GM21717 (cell line): ENCODE measurements at regions not wholly inside any gene's neighbourhood (a gene's known extent, or its start where the extent isn't known, plus 50 kb on each side); places are given as distances from the start of the nearest gene placed in this dataset.
"Not testable (repeated sequence)": the region's sequence is repeated elsewhere in the genome, so short reads cannot be mapped to it uniquely, and the experiment has no call there.

Experiments used
- ATAC-seq: cut with Tn5 transposase; IDR thresholded peaks from one replicate; pipeline ENCODE4 v1.9.1; 2021; ENCODE audit warnings: mild to moderate bottlenecking, moderate library complexity; ENCODE audit not compliant: unreplicated experiment

DNA sequence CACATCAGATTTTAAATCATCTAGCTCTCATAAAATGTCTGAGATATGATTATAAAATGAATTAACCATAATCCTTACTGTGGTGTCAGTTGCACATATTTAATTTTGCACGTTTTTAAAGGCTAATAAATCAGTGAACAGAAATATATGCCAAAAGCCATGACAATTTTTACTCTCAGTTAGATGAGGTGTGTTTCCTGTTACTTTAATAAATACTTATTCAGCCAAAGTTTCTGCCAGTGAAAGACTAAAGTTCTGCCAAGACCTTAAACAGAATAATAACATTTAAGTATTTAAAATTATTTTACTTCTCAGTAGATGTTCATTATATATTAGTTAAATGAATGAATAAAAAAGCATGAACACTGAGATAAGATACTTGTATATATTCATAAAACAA, 1150.1 kb downstream of the NAALADL2 start:
- ATAC-seq: no peak

DNA sequence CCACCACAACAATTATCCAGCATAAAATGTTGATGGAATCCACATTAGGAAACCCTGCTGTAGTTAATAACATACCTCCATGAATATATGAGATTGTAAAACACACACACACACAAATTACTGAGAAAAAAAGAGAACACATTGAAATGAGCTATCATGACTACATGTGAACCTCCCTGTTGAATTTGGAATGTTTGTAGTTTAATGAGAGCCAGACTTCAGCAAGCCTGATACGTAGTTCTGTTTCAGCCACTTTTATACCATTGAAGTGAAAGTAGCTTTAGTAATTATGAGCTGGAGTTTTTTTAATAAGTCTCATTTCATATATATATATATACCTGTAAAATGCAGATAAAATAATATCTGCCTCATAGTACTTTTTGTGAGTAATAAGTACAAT, 1146.4 kb downstream of the NAALADL2 start:
- no peak for ATAC-seq

DNA sequence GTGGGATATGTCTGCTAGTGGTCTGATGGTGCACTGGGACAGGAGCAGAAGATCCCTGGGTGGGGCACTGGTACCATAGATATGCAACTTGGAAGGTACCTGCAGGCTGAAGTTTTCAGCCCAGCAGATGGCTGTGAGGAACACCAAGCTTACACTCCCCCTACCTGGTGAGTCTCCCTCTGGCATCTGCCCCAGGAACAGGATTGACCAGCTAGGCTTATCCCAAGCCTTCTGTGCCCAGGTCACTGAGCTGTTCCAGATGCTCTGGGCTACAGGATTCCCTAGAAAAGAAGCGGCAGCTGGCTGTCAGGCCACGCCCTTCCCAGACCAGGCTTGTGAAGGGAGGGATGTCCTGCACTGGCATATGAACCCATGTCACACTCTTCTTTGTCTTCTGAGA, 1130.0 kb downstream of the NAALADL2 start:
- ATAC-seq: no peak

DNA sequence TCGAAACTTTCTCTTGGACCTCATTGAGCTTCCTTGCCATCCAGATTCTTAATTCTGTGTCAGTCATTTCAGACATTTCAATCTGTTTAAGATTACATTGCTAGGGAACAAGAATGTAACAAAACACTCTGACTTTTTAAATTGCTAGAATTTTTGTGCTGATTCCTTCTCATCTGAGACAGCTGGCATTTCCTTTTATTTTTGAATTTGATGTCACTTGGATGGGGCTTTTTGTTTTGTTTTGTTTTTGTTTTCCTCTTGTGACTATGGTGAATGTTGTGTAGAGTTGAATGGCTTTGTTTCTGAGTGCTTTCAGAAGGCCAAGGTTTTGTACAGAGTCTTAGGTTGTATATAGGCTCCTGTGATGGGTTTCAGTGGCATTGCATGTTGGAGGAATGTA, 1129.3 kb downstream of the NAALADL2 start:
- ATAC-seq: no peak

DNA sequence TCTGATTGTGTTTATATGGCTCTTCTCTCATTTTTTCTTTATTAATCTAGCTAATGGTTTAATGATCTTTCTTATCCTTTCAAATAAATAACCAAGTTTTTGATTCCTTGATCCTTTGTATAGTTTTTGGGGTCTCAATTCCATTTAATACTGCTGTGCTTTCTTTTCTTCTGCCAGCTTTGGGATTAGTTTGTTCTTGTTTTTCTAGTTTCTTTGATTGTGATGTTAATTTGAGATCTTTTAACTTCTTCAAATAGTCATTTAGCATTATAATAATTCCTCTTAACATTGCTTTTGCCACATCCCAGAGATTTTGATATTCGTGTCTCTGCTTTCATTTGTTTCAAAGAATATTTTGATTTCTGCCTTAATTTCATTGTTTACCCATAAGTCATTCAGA, 1126.6 kb downstream of the NAALADL2 start:
- ATAC-seq: no peak

DNA sequence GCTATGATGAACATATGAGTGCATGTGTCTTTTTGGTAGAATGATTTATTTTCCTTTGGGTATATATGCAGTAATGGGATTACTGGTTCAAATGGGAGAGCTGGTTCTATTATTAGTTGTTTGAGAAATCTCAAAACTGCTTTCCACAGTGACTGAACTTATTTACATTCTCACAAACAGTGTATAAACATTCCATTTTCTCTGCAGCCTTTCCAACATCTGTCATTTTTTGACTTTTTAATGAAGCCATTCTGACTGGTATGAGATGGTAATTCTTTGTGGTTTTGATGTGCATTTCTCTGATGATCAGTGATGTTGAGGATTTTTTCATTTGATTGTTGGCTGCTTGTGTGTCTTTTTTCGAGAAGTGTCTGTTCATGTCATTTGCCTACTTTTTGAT, 1124.2 kb downstream of the NAALADL2 start:
- ATAC-seq: no peak

DNA sequence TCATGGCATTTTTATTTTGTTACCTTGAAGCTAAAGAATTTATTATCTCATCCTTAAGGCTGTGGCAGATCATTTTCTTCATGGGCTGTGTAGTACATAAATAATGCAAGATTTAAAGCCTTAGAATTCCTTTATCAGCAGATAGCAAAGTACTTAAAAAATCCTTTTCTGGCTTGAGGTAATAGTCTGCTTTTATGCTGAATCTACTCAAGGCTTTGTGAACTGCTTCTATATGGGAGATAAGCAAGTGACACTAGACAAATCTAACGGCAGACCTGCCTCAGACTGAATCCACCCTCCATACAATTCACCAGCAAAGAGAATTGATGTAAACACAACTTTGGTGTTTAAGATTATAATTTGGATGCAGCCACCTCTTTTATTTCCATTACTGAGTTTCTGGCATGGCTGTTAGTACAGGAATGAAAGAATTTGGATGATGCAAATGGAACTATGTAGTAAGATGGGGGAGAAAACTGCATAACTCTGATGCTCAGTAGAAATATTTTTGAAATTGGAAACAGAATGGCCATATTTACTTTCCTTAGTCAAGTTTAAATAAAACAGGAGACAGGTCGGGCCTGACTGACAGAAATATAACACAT, 1121.5 kb downstream of the NAALADL2 start:
- ATAC-seq: no peak

DNA sequence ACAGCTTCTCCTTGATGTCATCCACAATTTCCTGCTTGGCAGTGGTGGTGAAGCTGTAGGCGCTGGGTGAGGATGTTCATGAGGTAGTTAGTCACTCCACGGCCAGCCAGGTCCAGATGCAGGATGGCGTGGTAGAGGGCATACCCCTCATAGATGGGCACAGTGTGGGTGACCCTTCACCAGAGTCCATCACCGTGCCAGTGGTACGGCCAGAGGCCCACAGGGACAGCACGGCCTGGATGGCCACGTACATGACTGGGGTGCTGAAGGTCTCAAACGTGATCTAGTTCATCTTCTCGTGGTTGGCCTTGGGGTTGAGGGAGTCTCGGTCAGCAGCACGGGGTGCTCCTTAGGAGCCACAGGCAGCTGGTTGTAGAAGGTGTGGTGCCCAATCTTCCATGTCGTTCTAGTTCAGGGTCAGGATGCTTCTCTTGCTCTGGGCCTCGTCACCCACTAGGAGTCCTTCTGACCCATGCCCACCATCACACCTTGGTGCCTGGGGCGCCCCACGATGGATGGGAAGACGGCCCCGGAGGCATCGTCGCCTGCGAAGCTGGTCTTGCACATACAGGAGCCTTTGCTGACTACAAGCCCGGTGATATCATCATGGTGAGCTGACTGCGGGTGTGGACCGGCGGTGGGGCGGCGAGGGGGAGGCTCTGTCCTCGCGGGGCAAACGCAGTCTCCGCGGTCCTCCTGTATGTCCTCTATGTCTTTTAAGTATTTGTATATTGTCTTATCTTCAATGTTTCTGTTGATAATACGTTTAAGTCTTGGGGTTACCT, 1119.0 kb downstream of the NAALADL2 start:
- ATAC-seq: no peak

DNA sequence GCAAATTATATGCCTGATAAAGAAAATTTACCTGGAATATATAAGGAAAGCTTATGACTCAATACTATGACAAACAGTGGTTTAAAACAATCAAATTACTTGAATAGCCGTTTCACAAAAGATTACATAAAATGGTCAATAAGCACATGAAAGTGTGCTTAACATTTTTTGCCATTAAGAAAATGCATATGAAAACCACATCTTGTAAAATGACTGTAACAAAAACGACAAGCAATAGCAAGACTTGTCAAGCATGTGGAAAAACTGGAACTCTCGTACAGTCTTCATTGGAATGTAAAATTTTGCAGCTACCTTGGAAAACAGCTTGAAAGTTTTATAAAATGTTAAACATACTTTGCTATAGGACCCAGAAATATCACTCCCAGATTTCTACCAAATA, 1110.3 kb downstream of the NAALADL2 start:
- no peak for ATAC-seq

DNA sequence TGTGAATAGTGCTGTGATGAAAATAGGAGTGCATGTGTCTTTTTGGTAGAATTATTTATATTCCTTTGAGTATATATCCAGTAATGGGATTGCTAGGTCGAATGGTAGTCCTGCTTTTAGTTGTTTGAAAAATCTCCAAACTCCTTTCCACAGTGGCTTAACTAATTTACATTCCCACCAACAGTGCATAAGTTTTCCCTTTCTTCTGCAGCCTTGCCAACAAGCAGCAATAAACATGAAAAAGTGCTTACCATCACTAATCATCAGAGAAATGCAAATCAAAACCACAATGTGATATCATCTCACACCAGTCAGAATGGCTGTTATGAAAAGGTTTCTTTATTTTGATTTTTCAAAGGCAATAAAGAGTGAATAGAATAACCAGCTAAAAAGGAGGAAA, 1105.9 kb downstream of the NAALADL2 start:
- ATAC-seq: no peak

DNA sequence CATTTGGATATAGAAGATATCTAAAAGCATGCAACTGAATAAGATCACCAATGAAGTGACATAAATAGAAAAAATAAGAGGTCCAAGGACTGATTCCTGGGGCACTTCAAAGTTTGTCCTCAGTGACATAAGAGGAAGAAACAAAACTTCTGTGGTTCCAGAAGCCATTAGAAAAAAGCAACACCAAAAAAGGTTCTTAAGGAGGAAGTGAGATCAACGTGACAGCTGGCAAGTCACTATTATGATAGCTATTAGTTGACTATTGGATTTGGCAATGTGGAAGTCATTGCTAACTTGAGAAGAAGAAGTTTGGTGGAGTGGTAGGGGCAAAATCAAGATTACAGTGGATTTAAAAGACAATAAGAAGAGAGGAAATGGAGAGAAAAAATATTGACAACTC, 1098.3 kb downstream of the NAALADL2 start:
- no peak for ATAC-seq

DNA sequence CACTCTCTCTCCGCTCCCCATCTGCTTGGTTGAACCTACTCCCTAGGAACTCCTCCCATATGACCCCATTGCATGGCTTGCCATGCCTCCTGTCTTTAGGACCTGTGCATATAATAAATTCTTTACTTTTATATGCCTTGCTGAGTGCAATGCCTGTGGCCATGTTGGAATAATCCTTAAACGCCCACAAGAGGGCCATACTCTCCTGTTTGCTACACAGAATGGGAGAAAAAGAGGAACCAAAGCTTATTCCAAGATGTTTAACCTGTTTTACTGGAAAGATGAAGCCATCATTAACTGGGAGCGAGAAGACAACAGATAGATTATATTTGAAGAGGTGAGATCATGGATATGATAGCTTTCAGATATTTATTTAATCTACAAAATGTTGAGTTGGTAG, 1097.8 kb downstream of the NAALADL2 start:
- no peak for ATAC-seq

DNA sequence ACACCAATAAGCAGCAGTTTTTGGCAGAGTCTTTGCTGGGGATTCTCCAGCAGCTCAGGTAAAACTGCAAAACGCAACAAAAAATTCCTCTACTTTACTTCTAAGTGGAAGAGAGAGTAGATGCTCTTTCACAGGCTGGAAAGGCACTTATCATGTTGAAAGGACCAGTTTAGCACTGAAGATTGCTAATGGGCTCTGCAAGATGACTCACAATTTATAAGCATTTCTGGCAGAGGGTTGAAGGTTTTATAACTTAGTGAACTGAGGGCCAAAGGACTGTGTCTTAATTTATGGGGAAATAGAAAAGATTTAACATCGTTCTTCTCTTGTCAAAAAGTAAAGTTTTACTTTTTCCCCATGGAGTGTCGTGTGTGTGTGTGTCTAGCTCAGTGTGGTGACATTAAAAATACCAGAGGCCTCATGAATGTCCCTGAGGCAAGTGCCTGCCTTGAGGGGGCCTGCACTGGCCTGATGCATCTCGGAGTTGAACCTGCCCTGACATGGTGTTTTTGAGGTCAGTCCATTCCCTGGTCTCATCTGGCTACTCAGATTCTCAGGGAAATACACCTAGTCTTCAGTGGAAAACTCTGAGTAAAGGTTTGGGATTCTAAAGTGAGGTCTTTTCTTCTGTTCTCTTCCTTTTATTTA, 1092.0 kb downstream of the NAALADL2 start:
- no peak for ATAC-seq

DNA sequence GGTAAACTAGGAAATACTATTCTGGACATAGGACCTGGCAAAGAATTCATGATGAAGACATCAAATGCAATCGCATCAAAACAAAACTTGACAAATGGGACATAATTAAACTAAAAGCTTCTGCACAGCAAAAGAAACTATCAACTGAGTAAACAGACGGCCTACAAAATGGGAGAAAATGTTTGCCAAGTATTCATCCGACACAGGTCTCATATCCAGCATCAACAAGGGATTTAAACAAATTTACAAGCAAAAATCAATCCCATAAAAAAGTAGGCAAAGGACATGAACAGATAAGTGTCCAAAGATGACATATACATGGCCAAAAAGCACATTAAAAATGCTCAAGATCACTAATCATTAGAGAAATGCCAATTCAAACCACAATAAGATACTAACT, 1088.9 kb downstream of the NAALADL2 start:
- no peak for ATAC-seq

DNA sequence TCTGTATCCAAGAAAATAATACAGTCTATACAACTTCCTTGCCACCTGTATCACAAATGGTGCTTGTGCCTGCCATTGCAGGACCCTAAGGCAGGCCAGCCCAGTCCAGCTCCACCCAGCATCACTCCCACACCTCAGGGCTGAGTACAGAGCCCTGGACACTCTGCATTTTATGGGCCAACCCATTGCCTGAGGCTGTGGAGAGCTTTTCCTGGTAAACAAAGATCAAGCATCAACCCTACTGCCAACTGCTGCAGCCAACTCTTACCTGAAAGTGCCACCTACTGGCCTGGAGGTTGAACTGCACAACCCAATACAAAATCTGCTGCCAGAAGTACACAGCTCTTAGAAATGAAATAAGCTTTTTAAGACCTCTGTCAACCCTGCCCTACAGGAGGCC, 1082.2 kb downstream of the NAALADL2 start:
- peak; percentile 59 for ATAC-seq

DNA sequence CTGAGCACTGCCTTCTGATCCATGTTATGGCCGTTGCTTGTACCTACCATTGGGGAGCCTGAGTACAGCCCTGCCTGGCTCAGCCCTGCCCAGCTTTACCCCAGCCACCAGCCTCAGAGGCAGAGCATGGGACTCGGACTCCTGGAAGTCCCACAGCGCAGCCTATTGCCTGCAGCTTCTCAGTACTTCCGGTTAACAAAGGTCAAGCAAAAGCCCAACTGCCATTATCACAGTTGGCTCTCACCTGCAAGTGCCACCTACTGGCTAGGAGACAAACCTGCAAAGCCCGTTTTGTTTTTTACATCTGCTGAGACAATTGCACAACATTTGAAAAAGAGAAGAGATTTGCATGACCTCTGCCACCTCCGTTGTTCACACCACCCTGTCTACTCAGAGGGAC, 1081.7 kb downstream of the NAALADL2 start:
- ATAC-seq: no peak

DNA sequence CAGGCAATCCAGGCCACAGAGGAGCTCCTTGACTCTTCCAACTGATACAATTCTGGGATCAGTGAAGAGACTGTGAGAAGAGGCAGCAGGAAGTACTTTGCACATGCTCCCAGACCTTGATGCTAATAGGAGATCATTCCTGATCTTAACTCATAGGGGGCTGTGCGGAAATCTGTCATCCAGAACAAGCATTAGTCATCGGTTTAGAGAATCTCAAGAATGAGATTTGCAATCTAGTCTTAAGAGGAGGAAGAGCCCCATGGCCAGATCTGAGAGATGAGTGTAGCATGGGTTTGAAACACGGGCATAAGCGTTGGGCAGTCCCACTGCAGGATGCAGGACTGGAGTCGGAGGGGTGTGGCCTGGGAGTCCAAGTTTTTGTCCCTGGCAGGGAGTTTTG, 1081.1 kb downstream of the NAALADL2 start:
- no peak for ATAC-seq

DNA sequence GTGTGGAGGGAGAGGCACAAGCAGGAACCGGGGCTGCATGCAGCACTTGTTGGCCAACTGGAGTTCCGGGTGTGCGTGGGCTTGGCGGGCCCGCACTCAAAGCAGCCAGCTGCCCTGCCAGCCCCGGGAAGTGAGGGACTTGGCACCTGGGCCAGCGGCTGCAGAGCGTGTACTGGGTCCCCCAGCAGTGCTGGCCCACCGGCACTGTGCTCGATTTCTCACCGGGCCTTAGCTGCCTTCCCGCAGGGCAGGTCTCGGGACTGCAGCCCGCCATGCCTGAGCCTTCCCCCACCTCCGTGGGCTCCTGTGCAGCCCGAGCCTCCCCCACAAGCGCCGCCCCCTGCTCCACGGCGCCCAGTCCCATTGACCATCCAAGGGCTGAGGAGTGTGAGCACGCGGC, 1078.2 kb downstream of the NAALADL2 start:
- not testable (repeated sequence) for ATAC-seq

DNA sequence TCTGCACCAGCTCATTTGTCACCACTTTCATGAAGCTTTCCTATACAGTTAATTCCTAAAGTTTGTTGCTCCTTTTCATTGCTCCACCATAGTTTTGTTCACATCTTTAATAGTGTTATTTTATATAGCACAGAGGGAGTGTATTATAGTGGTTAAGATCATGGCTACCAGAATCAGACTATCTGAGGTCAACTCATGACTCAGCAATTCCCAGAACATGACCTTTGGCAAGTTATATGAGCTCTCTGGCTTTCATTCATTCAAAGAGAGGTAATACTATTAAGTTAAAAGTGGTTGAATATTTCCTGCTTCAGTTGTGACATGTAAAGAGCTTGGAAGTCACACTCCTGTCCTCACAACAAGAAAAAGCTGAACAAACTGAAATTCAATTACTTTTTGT, 1073.5 kb downstream of the NAALADL2 start:
- ATAC-seq: no peak

DNA sequence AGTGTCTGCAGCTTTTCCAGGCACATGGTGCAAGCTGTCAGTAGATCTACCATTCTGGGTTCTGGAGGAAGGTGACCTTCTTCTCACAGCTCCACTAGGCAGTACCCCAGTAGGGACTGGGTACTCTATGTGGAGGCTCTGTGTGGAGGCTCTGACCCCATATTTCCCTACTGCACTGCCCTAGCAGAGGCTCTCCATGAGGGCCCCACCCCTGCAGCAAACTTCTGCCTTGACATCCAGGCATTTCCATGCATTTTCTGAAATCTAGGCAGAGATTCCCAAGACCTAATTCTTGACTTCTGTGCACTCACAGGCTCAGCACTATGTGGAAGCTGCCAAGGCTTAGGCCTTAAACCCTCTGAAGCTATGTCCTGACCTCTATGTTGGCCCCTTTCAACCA, 1060.0 kb downstream of the NAALADL2 start:
- no peak for ATAC-seq

DNA sequence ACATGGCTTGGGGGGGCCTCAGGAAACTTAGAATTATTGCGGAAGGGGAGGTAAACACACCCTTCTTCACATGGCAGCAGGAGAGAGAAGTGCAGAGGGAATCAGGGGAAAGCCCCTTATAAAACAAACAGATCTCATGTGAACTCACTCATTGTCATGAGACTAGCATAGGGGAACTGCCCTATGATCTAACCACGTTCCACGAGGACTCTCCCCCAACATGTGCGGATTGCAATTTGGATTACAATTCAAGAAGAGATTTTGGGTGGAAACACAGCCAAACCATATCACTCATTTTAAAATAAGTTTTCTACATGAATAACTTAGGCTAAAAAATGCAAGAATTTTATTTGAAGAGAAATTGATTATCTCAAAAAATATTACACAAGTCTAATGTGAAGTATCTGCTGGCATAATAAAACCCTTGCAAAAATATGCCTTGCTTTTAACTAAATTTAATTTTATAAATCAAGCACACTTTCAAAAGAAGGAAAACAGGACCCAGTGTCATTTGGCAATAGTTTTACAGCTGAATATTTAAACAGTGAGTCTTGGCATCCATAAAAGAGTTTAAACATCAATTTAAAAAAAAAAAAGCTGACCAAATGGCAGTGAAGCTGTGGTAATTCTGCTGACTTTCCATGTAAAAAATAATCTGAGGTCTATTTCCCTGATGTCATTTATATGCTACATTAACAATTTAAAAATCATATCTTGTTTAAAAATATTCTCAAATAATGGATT, 1057.2 kb downstream of the NAALADL2 start:
- ATAC-seq: no peak

DNA sequence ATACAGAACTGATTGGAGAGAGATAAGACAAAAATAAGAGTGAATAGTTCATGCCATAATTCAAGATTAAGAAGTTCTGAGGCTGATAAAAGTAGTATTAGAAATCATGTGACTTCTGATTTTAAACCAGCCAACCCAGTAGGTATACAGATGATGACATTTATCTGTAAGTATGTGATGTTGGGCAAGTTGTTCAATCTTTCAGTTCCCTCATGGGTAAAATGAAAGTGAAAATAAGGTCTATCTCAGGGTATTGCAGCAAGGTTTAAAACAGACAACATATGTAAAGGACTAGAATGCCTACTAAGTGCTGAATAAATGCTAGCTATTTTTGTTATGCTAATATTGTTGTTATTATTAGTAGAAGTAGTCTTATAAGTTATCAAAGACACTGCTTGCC, 1055.7 kb downstream of the NAALADL2 start:
- no peak for ATAC-seq
